Keratinocyte (primary cell): ENCODE measurements at regions not wholly inside any gene's neighbourhood (a gene's known extent, or its start where the extent isn't known, plus 50 kb on each side); places are given as distances from the start of the nearest gene placed in this dataset.

Source experiments
- DNase-seq: peaks from one replicate; pipeline ENCODE4 v3.0.0-alpha.2; 2011; ENCODE audit warnings: low read depth, missing footprints, low spot score
- FAIRE-seq: peaks from 2 replicates; lab custom pipeline; 2011; peaks lifted over from hg19 to GRCh38; lab: Jason Lieb, UNC
- H2AFZ ChIP-seq: 2 replicates; pipeline ENCODE4 v1.6.0; 2012; ENCODE audit warnings: low read length, control low read depth, inconsistent platforms; ENCODE audit not compliant: control insufficient read depth
- H3K27ac ChIP-seq: 2 replicates; pipeline ENCODE4 v1.5.1; 2011; ENCODE audit warnings: low read length; ENCODE audit not compliant: control insufficient read depth, insufficient read depth
- H3K27me3 ChIP-seq: 3 replicates; pipeline ENCODE4 v1.6.0; 2011; ENCODE audit warnings: low read length; ENCODE audit not compliant: control insufficient read depth, insufficient read depth; ENCODE audit errors: extremely low read depth
- H3K36me3 ChIP-seq, 2 experiments: 2 replicates in 1 of 2; 3 replicates in 1 of 2; pipeline ENCODE4 v1.5.1; 2011; ENCODE audit warnings: low read length in 2 of 2, mild to moderate bottlenecking in 1 of 2; ENCODE audit not compliant: control insufficient read depth in 2 of 2, insufficient read depth in 2 of 2; ENCODE audit errors: extremely low read depth in 1 of 2
- H3K4me1 ChIP-seq: 3 replicates; pipeline ENCODE4 v1.5.1; 2011; ENCODE audit warnings: low read length; ENCODE audit not compliant: control insufficient read depth, insufficient read depth; ENCODE audit errors: extremely low read depth
- H3K4me2 ChIP-seq: 3 replicates; pipeline ENCODE4 v1.6.0; 2011; ENCODE audit warnings: low read depth, low read length; ENCODE audit not compliant: control insufficient read depth, insufficient read depth; ENCODE audit errors: extremely low read depth
- H3K4me3 ChIP-seq, 3 experiments: fragments of 200-600 bp in 1 of 3; sonication (generic) in 1 of 3; 2 replicates in 2 of 3; 3 replicates in 1 of 3; pipeline ENCODE4 v1.5.1; 2011 to 2016; ENCODE audit warnings: low read length in 3 of 3, mild to moderate bottlenecking in 3 of 3, control low read depth in 2 of 3, inconsistent platforms in 1 of 3, low read depth in 1 of 3, mixed read lengths in 1 of 3, mixed run types in 1 of 3, moderate library complexity in 1 of 3; ENCODE audit not compliant: control insufficient read depth in 2 of 3, insufficient read depth in 2 of 3; ENCODE audit errors: extremely low read depth in 1 of 3
- H3K79me2 ChIP-seq: 2 replicates; pipeline ENCODE4 v1.6.0; 2012; ENCODE audit warnings: low read length; ENCODE audit not compliant: control insufficient read depth, insufficient read depth
- H3K9ac ChIP-seq: 3 replicates; pipeline ENCODE4 v1.6.0; 2011; ENCODE audit warnings: low read length; ENCODE audit not compliant: control insufficient read depth, insufficient read depth; ENCODE audit errors: extremely low read depth
- H3K9me1 ChIP-seq: 3 replicates; pipeline ENCODE4 v1.6.0; 2011; ENCODE audit warnings: low read length; ENCODE audit not compliant: control insufficient read depth, insufficient read depth; ENCODE audit errors: extremely low read depth
- H3K9me3 ChIP-seq: 2 replicates; pipeline ENCODE4 v1.5.1; 2012; ENCODE audit warnings: low read depth, low read length; ENCODE audit not compliant: control insufficient read depth
- H4K20me1 ChIP-seq: 3 replicates; pipeline ENCODE4 v1.6.0; 2011; ENCODE audit warnings: low read length; ENCODE audit not compliant: control insufficient read depth, insufficient read depth; ENCODE audit errors: extremely low read depth
- EZH2 ChIP-seq: IDR thresholded peaks from one replicate; pipeline ENCODE4 v1.6.1; 2012; ENCODE audit warnings: inconsistent platforms, mild to moderate bottlenecking, low read length, moderate library complexity
- dilution Hi-C: fragments of 300-500 bp; cut with MboI; formaldehyde crosslinking; loops from one replicate; pipeline ENCODE4 v1.7.0; 2020; ENCODE audit warnings: low sequenced_read_pairs; ENCODE audit not compliant: extremely low pct_ligation_motif_present
- TF ChIP-seq, protein P1 (sequence below), 3 experiments: IDR thresholded peaks in 1 of 3; conservative IDR thresholded peaks in 1 of 3; optimal IDR thresholded peaks in 1 of 3; 2 replicates in 2 of 3; 3 replicates in 1 of 3; pipeline versions ENCODE3 to v1.5.1; 2011; ENCODE audit warnings: low read length in 3 of 3, mild to moderate bottlenecking in 3 of 3, moderate library complexity in 2 of 3, control low read depth in 1 of 3, inconsistent platforms in 1 of 3; ENCODE audit not compliant: insufficient read depth in 2 of 3; ENCODE audit errors: extremely low read depth in 1 of 3

DNA sequence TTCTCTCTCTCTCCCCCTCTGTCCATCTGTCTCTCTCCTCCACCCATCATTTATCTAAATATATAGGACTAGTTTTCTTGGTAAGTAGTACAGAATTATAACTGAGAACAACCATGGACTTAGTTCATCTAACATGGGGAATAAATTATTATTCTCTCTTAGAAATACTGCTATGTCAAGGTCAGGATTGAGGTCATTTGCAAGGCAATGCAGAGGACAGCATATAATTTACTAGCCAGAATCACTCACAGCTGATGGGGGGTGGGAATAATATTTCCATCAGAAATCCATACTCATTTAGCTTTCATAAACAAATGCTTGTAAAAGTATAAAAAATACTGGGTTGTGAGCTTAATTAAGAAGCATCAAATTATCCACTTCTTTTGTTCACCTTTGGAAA is 553.9 kb upstream of the POU3F2 start:
- H3K4me2 ChIP-seq = no peak overlapping the region
- H3K36me3 ChIP-seq = no peaks in the 10 kb centered on the region
- H3K27me3 ChIP-seq = no peaks in the 10 kb centered on the region
- H4K20me1 ChIP-seq = no peaks in the 10 kb centered on the region
- no peak overlapping the region for H3K27ac ChIP-seq
- no peak overlapping the region for H3K4me3 ChIP-seq
- no peaks in the 10 kb centered on the region for H3K4me1 ChIP-seq
- DNase-seq = no peak
- H3K9me1 ChIP-seq = no peaks in the 10 kb centered on the region
- dilution Hi-C loops = no loop called here
- H3K79me2 ChIP-seq = no peaks in the 10 kb centered on the region
- no peaks in the 10 kb centered on the region for H3K9me3 ChIP-seq
- FAIRE-seq = no peak
- H3K9ac ChIP-seq = no peak overlapping the region
- H2AFZ ChIP-seq = no peak overlapping the region
- TF ChIP-seq EZH2 = no peak
- TF ChIP-seq, protein P1, sequence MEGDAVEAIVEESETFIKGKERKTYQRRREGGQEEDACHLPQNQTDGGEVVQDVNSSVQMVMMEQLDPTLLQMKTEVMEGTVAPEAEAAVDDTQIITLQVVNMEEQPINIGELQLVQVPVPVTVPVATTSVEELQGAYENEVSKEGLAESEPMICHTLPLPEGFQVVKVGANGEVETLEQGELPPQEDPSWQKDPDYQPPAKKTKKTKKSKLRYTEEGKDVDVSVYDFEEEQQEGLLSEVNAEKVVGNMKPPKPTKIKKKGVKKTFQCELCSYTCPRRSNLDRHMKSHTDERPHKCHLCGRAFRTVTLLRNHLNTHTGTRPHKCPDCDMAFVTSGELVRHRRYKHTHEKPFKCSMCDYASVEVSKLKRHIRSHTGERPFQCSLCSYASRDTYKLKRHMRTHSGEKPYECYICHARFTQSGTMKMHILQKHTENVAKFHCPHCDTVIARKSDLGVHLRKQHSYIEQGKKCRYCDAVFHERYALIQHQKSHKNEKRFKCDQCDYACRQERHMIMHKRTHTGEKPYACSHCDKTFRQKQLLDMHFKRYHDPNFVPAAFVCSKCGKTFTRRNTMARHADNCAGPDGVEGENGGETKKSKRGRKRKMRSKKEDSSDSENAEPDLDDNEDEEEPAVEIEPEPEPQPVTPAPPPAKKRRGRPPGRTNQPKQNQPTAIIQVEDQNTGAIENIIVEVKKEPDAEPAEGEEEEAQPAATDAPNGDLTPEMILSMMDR (optimal IDR thresholded peaks at IDR 0.05 in 1 of 3, IDR thresholded peaks at IDR 0.05 in 1 of 3, conservative IDR thresholded peaks at IDR 0.05 in 1 of 3; ENCODE audit: extremely low read depth in 1 of 3, insufficient read depth in 2 of 3, low read length in 3 of 3) = no peak

DNA sequence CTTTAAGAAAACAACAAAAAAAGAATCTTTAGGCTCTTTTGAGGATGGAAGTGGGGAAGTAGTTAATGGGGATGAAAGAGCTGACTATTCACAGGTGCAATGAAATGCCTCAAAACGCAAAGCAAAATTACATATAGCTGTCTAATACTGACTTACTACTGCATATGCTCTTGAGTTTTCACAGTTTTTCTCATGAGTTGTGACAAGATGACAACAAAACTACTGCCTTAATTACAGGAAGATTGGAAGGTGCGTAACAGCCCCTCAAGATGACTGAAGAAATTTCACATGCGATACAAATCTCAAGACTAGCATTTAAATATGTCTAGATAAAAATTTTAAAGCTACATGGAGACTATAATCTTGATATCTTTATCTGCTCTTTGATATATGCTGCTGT is 547.8 kb upstream of the POU3F2 start:
- H3K27me3 ChIP-seq = no peaks in the 10 kb centered on the region
- no peaks in the 10 kb centered on the region for H3K79me2 ChIP-seq
- FAIRE-seq (no peak), DNase-seq (no peak)
- no peak overlapping the region for H2AFZ ChIP-seq
- no peaks in the 10 kb centered on the region for H3K9me3 ChIP-seq
- H3K9me1 ChIP-seq = no peaks in the 10 kb centered on the region
- no peak overlapping the region for H3K4me3 ChIP-seq
- TF ChIP-seq, protein P1 (optimal IDR thresholded peaks at IDR 0.05 in 1 of 3, IDR thresholded peaks at IDR 0.05 in 1 of 3, conservative IDR thresholded peaks at IDR 0.05 in 1 of 3; ENCODE audit: extremely low read depth in 1 of 3, insufficient read depth in 2 of 3, low read length in 3 of 3) = no peak
- no peaks in the 10 kb centered on the region for H3K36me3 ChIP-seq
- dilution Hi-C loops = no loop called here
- H3K4me2 ChIP-seq = no peak overlapping the region
- no peak overlapping the region for H3K9ac ChIP-seq
- no peaks in the 10 kb centered on the region for H3K4me1 ChIP-seq
- no peaks in the 10 kb centered on the region for H4K20me1 ChIP-seq
- no peak overlapping the region for H3K27ac ChIP-seq
